GM12872 (cell line): ENCODE measurements at regions not wholly inside any gene's neighbourhood (a gene's known extent, or its start where the extent isn't known, plus 50 kb on each side); places are given as distances from the start of the nearest gene placed in this dataset.

Experiments used
- TF ChIP-seq, protein P1 (sequence below): IDR thresholded peaks from 3 replicates; pipeline ENCODE4 v1.5.1; 2011; ENCODE audit warnings: low read depth, mild to moderate bottlenecking, low read length, moderate library complexity; ENCODE audit not compliant: insufficient read depth

DNA sequence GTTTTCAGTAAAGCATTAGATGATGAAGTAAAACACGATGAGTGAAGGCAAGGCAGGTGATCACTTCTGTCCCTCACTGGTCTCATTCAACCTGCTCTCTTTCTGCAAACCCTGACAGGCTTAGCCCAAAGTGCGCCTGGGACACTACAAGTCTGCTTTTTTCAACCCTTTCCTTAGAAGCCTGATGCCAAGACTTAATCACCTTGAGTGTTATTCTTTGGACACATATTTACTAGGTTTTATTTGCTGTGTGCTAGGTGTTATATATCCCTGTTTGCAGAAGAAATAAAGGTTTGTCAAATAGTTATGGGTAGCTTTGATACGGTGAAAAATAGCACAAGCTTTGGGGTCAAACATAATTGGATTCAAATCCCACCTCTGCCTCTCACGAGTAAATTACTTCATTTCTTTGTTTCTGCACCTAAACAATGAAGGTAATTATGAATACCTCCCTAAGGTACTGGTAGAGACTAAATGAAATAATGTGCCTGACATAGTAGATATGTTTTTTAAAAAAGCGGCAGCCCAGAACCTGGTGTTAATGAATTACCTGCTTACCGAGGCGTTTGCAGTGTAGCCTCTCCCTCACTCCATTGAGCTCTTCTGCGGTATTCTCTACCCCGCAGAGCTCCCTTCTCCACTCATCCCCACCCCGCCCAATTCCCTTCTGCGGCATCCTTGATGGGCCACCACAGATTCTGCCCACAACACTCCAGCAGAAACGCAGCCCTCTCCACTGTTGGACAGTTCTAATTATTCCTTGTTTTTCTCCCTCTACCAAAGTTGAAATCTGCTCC, 269.0 kb upstream of the TPM1 start:
- TF ChIP-seq, protein P1, sequence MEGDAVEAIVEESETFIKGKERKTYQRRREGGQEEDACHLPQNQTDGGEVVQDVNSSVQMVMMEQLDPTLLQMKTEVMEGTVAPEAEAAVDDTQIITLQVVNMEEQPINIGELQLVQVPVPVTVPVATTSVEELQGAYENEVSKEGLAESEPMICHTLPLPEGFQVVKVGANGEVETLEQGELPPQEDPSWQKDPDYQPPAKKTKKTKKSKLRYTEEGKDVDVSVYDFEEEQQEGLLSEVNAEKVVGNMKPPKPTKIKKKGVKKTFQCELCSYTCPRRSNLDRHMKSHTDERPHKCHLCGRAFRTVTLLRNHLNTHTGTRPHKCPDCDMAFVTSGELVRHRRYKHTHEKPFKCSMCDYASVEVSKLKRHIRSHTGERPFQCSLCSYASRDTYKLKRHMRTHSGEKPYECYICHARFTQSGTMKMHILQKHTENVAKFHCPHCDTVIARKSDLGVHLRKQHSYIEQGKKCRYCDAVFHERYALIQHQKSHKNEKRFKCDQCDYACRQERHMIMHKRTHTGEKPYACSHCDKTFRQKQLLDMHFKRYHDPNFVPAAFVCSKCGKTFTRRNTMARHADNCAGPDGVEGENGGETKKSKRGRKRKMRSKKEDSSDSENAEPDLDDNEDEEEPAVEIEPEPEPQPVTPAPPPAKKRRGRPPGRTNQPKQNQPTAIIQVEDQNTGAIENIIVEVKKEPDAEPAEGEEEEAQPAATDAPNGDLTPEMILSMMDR: no peak

DNA sequence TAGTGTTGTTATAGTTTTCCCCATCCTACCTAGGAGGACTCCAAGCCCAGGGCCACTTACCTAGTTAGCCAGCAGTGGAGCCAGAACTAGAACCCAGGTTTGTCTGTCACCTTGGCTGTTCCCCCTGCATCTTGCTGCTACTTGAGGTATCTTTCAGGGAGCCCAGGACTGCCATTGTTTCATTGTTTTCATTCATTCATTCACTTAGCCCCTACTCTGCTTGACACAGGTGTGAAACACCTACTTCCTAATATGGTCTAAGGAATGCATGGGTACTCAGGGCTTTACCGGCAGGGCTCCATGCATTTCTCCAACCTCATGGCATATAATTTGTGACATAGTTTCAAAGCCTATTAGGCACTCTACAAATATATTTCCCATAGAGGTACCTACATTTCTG, 266.6 kb upstream of the TPM1 start:
- TF ChIP-seq, protein P1: no peak

GRCh38 chr15:62777671-62778070, 264.9 kb upstream of the TPM1 start:
- TF ChIP-seq, protein P1: no peak

GRCh38 chr15:62779036-62779770, 263.3 kb upstream of the TPM1 start:
- TF ChIP-seq, protein P1: no peak

GRCh38 chr15:62779899-62780298, 262.6 kb upstream of the TPM1 start:
- TF ChIP-seq, protein P1: no peak

GRCh38 chr15:62781081-62781497, 261.5 kb upstream of the TPM1 start:
- TF ChIP-seq, protein P1: no peak

- TF ChIP-seq, protein P1: peak; percentile 54
These were observed 260.3 kb upstream of the TPM1 start for GRCh38 chr15:62782071-62782841.
